ENCODE measurements at regions not wholly inside any gene's neighbourhood (a gene's known extent, or its start where the extent isn't known, plus 50 kb on each side); places are given as distances from the start of the nearest gene placed in this dataset.

GRCh38 chr16:82524976-82525375 is 101.8 kb upstream of the CDH13 start:
- TF ChIP-seq FOXP1 (CRISPR knock-in tag; IDR thresholded peaks at IDR 0.05; ENCODE audit: borderline replicate concordance), result no peak
- no peak for TF ChIP-seq MLX (CRISPR knock-in tag; IDR thresholded peaks at IDR 0.05)
